ENCODE measurements at regions not wholly inside any gene's neighbourhood (a gene's known extent, or its start where the extent isn't known, plus 50 kb on each side); places are given as distances from the start of the nearest gene placed in this dataset.

DNA sequence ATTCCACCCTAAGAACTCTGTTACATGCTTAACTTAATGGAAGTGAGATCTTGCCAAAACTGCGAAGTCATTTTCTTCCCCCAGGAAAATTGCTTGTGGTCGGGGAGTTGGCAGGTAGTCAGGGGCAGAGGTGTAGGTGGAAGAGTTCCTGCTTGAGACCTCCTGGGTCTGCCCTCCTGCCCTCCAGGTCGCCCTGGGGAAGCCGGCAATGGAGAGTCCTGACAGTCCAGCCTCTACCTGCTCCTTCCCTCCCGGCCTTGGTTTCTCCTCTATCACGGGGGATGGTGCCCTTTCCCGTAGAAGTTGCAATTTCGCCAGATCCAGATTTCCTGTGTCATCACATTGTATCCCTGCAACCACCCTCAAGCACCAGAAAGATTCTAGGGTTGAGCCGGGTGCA, 463.8 kb downstream of the MATN1 start:
- ATAC-seq = no peak

DNA sequence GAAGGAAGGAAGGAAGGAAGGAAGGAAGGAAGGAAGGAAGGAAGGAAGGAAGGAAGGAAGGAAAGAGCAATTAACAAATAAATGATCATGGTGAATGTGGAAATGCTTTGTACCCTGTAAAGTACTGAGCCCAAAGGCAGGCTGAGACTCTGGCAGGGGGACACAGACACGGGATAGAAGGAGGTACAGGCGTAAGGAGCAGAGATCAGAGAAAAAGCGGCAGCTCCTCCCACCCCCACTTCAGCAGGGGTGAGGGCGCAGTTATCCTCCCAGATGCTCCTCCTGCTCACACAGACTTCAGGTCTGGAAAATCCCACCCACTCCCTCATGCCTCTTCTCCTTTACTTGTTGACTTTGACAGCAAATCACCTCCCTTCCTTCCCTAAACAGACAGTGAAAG, 464.5 kb downstream of the MATN1 start:
- no peak for ATAC-seq

DNA sequence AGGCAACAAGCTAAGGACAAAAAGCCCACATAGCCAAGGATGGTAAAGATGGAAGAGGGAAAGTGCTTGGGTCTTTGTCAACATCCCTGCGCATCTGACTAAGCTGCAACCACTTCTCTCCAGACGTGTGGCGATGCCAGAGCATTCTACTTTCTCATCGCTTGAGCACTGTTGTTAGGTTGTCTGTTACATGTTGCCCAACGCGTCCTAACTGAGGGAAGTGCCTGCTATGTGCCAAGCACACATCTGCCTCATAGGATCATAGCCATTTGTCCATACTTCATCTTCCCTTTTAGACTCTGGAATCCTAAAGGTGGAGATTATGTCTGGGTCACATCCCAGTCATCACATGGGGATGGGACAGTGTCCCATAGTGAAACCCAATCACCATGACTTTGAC, 464.9 kb downstream of the MATN1 start:
- no peak for ATAC-seq

DNA sequence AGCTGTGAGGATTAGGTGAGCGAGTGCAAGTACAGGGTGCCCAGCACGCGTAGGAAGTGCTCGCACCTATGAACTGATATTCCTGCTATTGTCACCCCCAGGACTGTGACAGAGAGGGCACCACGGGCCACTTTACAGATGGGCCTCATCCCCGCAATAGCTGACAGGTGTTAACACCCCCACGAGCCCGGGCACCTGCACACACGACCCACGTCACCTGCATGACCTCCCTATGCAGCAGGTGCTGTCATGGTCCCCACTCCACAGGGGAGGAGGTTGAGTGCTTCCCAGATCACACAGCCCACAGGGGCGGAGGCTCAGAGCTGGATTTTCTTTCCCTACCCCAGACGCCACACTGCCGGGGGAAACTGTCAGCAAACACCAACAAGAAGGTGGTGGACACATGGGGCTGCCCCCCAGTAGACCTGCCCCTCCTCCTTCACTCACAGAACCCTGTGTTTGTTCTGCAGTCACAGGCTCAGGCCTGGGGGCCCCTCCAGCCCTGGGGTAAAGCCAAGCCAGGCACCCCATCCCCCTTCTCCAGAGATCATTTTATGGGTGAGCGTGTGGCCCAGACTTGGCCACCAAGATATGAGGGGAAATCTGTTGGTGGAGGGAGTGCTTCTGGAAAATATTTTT, 465.5 kb downstream of the MATN1 start:
- ATAC-seq = no peak

DNA sequence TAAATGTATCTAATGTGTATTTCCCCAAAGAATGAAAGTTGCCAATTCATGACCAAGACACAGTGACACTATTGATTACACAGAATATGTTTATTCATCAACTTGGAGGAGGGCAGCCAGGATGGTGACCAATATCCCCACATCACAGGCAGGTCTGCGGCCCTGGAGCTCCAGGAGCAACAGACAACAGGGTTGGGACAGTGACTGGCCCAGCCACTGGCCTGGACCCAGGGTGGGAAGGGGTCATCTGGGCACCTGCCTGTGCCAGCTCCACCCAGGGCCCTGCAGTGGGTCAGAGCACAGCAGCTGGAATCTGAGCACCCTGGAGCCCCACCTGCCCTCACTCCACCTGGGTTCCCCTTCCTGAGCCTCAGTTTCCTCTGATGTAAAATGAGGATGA, 466.1 kb downstream of the MATN1 start:
- ATAC-seq = no peak

DNA sequence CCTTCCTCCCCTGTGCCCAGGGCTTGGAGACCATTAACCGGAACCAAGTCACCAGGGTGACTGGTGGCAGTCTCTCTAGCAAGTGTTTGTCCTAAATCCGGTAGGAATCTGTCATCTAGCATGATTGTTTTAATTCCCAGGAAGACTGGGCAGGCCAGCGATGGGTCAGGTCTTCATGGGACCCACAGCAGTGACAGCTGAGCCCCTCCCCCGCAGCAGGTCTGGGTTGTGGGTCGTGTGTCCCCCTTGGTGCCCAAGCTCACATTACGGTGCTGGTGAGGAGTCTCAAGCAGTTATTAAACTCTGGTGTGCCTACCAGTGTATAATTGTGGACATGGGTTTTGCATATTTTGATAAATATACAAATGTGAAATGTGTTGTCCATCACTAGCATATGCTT, 466.5 kb downstream of the MATN1 start:
- no peak for ATAC-seq

DNA sequence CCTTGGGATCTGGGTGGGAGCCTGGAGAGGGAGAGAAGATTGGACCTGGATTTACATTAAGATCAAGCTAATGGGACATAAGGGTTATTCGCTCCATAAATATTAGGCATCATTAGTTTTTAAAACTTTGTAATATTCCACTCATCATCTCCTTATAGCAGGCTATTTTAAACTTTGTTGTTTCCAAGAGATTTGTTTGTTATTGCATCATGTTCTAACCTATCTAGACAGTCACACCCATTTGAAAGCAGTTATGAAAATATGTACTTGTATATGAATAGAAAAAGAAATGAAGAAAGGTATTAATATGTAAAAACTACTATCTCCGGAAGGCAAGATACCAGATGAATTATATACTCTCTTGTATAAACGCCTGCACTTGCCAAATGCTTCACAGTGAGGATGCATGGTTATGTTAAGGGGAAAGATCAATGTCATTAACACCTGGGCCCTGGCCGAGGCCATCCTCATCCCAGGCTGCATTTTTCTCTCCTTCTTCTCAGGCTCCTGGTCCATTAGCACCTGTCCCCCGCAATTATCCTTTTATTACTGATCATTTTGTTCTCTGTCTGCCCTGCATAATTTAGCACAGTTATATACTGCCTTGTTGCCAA, 468.2 kb downstream of the MATN1 start:
- no peak for ATAC-seq

DNA sequence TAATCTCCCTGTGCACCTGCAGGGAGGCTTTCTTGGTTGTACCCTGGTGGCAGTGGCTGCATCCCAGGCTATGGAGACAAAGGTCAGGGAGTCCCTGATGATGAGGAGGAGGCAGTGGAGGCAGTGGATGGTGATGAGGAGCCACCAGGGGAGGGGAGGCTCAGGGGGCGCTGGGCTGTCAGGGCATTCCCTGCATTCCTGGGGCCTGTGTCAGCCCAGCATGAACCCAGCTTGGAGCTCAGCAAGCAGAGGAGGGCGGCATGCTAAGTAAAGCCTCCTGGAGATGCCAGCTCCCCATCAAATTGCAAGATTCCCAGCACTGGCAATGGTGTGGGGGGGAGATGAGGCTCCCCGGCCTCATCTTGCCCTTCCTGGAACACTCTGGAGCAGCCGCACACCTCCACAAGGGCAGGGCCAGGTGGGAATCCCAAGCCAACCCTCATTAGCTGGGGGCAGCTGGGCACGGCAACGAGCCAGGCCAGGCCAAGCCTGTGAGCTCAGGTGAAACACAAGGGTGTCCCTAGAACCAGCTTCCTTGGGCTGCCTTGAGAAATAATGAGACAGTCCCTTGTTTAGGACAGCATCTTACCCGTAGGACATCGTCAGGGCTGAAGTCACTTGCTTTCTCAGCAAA, 469.5 kb downstream of the MATN1 start:
- ATAC-seq = no peak

DNA sequence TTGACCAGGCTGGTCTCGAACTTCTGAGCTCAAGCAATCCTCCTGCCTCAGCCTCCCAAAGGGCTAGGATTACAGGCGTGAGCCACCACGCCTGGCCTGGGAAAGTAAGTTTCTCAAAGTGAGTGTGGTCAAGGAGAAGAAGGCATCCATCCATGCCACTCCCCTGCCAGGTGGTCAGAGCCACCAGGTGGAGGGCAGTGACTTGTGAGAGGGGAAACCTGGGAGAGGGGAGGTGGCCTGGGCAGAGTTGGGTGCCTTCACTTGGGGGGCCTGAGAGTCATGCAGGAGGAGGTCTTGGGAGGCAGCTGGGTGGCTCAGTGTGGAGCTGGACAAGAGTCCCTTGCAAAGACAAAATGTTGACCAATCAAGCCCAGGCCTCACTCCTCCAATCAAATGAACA, 470.0 kb downstream of the MATN1 start:
- no peak for ATAC-seq

DNA sequence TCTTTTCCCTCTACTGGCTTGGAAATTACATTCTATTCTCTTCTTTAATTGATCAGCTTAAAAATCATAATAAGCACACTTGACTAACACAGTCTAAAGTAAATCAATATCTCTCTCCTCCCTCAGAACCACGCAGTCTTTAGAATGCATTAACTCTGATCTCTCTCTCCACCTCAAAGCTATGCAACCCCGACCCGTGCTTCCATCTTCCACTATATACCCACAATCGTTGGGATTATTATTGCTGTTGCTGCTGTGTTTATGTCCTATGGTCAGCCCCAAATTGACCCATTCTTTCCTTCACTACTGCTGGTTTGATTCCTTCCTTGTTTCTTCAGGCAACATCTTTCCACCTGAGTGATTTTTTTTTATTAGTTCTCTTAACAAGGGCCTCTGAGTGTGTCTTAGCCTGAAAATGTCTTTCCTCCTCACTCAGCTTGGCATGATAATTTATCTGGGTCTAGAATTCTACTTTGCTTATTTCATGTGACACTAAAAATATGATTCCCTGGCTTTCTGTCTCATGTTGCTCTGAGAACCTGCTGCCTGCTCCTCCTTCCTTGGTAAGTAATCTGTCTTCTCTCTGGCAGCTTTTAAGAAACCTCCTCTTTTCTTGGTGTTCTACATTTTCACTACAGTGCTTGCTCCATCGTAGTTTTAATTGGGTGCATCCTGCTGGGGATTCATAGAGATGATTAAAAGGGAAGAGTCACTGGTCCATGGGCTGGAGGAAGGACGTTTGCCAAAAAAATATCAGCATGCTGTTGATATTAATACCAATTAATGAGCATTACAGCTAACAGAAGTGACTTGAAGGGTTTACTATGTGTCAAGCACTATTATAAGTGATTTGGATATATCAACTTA, 472.2 kb downstream of the MATN1 start:
- ATAC-seq = no peak

DNA sequence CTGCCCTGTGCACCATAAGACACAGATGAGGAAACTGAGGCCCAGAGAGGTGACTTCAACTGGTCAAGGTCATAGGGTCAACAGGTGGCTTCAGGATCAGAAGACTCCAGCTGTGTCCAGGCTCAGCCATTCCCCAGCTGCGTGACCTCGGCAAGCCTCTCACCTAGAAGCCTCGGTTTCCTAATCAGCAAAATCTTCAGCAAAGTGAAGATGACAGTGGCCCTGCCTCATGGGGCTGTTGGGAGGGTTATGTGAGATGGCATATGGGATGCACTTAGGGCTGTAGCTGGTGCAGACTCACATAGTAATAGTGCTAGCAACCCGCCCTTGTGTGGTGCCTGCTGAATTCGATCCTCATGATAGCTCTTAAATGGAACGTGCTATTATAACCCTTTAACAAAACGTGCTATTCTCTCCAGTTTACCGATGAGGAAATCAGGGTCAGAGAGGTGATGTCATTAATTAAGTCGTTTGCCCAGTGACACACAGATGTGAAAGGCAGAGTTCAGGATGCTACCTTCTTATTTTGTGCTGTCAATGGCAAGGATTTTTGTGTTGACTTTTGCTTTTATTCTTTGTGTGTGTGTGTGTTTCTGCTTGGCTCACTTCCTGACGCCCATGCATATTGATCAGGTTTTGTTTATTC, 472.9 kb downstream of the MATN1 start:
- no peak for ATAC-seq

DNA sequence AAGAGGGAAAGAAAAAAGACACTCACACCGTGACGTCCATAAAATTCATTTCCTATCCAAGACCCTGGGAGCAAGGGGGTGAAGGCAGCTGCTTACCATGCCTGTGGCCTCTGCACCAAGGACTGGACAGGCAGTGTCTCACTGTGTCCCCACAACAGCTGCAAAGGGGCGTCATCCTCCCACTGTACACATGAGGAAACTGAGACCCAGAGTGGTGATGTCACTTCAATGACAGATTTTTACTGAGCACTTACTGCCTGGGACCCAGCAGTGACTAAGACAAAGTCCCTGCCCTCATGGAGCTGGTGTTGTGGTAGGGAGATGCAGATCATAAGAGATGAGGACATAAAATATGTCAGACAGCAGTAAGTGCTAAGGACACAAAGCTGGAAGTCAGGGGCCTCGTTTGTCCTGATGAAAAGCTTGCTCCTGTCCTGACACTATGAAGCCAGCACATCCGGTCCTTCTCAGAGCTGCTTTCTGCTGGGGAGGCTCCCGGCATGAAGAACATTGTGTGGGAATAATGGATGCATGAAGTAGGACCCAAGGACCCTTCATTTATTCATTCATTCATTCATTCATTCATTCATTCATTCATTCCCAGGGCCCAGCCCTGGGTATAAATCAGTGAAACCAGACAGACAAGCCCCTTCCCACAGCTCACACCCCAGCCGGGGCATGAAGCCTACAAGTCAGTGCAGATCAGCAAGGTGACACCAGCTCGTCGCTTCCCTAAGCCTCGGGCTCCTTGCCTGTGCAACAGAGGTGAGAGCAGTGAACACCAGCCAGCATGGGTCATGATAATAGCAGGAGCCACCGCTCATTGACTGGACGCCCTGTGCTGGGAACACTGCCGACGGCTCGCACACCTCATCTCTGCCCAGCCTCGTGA, 473.7 kb downstream of the MATN1 start:
- no peak for ATAC-seq

DNA sequence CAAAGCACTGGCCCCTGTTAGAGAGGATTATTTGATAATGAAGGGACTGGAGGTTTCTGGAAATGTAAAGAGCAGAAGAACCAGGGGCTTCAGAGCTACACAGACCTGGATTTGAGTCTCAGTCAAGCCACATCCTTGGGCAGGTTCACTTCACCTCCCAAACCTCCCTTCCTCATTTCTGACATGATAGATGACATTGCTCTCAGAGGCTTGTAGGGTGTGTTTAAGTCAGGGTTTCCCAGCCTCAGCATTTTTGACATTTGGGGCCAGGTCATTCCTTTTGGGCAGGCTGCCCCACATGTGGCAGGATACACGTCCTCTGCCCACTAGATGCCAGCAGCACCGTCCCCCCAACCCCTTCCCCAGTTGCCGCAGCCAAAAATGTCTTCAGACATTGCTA, 474.6 kb downstream of the MATN1 start:
- no peak for ATAC-seq

DNA sequence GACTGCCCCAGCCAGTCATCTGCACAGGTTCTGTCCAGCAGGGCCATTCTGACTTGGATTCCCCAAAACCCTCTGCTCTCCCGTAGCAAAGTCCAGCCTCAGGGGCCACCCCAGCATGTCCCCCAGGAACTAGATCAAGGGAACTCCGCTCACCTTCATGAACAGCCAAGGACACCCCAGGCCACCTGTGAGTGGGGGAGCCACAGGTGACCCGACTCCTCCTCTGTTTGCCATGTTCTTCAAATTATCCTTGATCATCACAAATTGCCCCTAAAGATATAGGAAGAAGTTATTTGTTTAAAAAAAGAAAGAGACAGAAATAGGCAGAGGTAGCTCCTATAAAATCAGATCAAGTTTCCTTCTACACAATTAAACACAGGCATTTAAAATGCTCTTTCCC, 475.0 kb downstream of the MATN1 start:
- no peak for ATAC-seq

DNA sequence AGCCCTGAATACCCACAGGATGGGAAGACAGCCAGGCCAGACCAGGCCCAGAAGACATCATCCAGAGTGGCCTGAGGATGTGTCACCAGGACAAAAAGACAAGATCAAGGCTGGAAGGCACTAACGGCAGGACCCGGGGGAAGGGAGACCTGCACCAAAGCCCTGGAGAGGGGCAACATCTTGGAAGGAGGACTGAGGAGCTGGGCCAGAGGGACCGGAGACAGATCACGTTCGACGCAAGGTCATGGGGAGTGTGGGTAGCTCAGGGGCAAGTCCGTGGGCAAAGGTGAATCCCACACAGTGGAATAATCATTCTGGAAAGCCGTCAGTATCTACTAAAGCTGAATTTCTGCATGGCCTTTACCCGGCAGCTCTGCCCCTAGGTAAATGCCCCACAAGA, 478.6 kb downstream of the MATN1 start:
- no peak for ATAC-seq

DNA sequence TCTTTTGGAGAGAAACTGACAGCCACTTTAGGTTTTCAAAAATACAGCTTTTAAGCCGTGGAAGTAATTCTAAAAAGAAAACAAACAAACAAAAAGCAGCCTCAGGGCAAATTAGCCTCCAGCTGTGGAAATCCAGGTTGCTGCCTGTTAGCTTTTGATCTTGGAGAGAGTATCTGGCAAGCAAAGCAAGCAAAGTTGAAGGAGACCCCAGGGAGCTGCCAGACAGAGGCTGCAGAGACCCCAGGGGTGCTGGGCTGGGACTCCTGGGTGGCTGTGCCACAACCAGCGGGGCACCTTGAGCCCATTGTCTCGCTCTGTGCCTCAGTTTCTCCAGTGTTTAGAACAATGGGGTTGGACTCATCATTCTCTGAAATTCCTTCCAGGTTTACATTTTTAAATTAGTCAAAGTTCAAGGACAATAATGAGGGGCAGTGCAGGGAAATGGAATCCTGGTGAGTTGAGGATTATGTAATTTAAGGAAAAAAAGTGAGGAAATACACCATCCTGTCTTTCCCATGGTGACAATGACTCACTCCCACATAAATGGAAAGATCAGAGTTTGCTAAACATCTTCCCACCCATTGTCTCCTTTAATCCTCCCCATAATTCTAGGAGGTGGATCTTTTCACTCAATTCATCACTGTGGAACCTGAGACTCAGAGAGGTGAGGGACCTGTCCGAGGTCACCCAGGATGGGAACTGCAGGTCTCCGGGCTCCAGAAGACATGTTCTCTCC, 480.5 kb downstream of the MATN1 start:
- ATAC-seq = no peak

DNA sequence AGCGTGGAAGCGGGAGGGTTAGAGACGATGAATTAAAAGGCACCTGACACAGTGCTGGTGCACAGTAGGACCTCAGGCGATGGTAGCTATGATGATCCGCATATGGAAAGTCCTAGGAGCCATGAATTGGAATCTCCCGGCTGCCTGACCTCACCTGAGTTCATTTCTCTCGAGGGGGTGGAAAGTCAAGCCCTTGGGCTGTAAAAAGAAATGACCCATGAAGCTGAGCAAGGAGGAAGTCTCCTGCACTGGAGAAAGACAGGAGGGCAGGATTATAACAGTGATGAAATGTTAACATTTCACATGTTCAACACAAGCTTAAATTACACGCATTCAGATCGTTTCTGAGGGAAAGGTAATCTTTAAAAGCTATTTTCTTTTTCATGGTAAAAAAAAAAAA, 481.2 kb downstream of the MATN1 start:
- ATAC-seq = no peak

DNA sequence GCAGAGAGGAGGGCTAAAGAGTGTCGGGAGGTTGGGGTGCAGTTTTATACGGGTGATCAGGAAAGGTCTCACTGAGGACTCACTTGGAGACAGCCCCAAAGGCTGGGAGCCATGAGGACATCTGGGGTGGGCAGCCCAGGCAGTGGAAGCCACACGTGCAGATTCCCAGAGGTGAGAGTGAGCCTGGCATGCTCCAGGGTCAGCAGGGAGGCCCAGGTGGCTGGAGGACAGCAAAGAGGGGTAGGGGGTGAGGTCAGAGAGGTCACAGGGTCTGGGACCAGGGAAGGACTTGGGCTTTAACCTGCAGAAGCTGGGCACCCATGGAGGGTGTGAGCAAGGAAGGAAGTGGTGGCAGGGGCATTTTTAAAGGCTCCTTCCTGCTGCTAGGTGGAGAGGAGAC, 481.7 kb downstream of the MATN1 start:
- no peak for ATAC-seq

DNA sequence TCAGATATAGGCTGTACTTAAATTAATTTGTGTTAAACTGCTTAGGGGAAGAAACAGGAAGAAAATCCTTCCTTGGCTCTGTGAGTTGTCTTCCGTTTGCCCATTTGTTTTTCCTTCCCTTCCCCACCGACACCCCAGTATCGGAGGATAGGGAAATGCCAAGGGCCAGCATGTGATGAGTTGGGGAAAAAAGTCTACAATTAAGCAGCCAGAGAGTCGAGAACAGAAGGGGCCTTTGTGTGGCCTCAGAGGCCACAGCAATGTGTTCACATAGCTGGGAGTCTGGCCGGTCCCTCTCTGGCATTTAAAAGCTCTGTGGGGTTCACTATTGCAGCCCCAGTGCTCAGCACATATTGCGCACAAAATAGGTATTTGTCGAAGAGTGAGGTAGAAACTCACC, 489.3 kb downstream of the MATN1 start:
- no peak for ATAC-seq

DNA sequence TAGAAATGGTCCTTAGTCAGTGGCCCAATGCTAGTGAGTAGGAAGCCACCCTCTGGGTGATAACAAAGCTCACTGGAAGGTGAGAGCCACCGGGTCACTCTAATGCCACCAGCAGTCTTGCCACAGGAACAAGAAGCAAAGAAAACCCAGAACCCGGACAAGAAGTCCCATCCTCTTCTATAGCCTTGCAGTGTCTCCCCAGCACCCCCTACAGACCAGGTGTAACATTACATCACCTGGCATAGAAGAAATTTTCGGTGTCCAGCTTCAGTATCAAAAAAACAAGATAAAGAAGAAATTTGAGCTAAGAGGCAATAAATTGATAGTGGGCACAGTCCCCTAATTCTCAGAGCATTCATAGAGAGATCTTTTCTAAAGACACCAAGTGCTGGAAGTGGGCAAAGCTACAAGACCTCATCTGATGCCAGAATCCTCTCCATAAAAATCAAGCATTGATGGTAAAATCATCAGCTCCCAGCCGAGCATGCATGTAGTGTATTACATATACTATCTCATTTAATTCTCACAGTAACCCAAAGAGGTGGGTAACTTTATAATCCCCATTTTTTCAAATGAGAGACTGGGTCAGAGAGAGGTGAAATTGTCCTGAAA, 491.0 kb downstream of the MATN1 start:
- peak in 1 of 2 donors; percentile 20 for ATAC-seq

DNA sequence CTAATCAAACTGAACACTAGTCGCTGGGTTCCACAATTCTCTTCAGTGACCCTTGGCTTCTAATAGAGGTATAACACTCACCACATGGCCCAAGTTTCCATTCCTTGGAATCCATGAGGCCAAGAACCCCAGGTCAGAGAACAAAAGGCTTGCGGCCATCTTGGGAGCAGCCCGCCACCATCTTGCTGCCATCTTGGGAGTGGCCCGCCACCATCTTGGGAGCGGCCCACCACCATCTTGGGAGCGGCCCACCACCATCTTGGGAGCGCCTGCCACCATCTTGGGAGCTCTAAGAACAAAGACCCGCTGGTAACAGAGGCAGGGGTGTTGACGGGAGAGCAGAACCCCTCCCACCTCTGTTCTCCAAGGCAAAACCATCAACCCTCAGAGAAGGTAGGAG, 493.4 kb downstream of the MATN1 start:
- no peak for ATAC-seq

All from activated CD4-positive, CD25-positive, alpha-beta regulatory T cell treated with anti-CD3 and anti-CD28 coated beads, Interleukin-2, amount 50 U/mL, for 24 hours (primary cell).